ENCODE measurements at regions not wholly inside any gene's neighbourhood (a gene's known extent, or its start where the extent isn't known, plus 50 kb on each side); places are given as distances from the start of the nearest gene placed in this dataset.

- TF ChIP-seq, protein P1, sequence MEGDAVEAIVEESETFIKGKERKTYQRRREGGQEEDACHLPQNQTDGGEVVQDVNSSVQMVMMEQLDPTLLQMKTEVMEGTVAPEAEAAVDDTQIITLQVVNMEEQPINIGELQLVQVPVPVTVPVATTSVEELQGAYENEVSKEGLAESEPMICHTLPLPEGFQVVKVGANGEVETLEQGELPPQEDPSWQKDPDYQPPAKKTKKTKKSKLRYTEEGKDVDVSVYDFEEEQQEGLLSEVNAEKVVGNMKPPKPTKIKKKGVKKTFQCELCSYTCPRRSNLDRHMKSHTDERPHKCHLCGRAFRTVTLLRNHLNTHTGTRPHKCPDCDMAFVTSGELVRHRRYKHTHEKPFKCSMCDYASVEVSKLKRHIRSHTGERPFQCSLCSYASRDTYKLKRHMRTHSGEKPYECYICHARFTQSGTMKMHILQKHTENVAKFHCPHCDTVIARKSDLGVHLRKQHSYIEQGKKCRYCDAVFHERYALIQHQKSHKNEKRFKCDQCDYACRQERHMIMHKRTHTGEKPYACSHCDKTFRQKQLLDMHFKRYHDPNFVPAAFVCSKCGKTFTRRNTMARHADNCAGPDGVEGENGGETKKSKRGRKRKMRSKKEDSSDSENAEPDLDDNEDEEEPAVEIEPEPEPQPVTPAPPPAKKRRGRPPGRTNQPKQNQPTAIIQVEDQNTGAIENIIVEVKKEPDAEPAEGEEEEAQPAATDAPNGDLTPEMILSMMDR (IDR thresholded peaks at IDR 0.05) = no peak
- TF ChIP-seq EP300 (IDR thresholded peaks at IDR 0.05) (no peak), POLR2A (IDR thresholded peaks at IDR 0.05) (no peak)
Observed at GRCh38 chr13:62292714-62293480, 877.2 kb upstream of the PCDH20 start.

All from gastroesophageal sphincter (tissue), 3 donors.